Transverse colon (tissue), 4 donors: ENCODE measurements at regions not wholly inside any gene's neighbourhood (a gene's known extent, or its start where the extent isn't known, plus 50 kb on each side); places are given as distances from the start of the nearest gene placed in this dataset.

ENCODE experiments used
- DNase-seq: peaks from one replicate; pipeline ENCODE4 v3.0.0-alpha.2; 2019
- H3K27ac ChIP-seq, 4 donors: fragments of 200-600 bp; sonication (generic); 2 replicates each; pipeline ENCODE4 v1.5.1; 2016 to 2018; ENCODE audit warnings: inconsistent platforms in 4 of 4
- H3K27me3 ChIP-seq: fragments of 200-600 bp; sonication (generic); 2 replicates; pipeline ENCODE4 v1.5.1; 2017; ENCODE audit warnings: inconsistent platforms
- H3K36me3 ChIP-seq, 4 donors: fragments of 200-600 bp; sonication (generic); 2 replicates each; pipeline ENCODE4 v1.5.1; 2017 to 2019; ENCODE audit warnings: inconsistent platforms in 4 of 4
- H3K4me1 ChIP-seq, 4 donors: fragments of 200-600 bp; sonication (generic); 2 replicates each; pipeline ENCODE4 v1.5.1; 2017 to 2020; ENCODE audit warnings: inconsistent platforms in 4 of 4
- H3K4me3 ChIP-seq, 4 donors: fragments of 200-600 bp; sonication (generic); 1 replicate in 1 of 4; 2 replicates in 3 of 4; pipeline versions ENCODE4 v1.5.1 to v1.6.1; 2017 to 2019; ENCODE audit warnings: inconsistent platforms in 4 of 4
- H3K9me3 ChIP-seq, 2 donors: fragments of 200-600 bp; sonication (generic); 2 replicates each; pipeline ENCODE4 v1.5.1; 2017 to 2019; ENCODE audit warnings: inconsistent platforms in 2 of 2
- EP300 ChIP-seq: sonication (generic); formaldehyde crosslinking; IDR thresholded peaks from one replicate; pipeline ENCODE4 v1.6.1; 2017; ENCODE audit warnings: antibody characterized with exemption, low read depth
- POLR2A ChIP-seq: fragments of 450-650 bp; IDR thresholded peaks from one replicate; pipeline ENCODE4 v1.6.1; 2016; ENCODE audit warnings: antibody characterized with exemption, mild to moderate bottlenecking, moderate library complexity
- POLR2AphosphoS5 ChIP-seq, 3 donors: sonication (generic); formaldehyde crosslinking; IDR thresholded peaks; one replicate each; pipeline ENCODE4 v1.6.1; 2016; ENCODE audit warnings: antibody characterized with exemption in 3 of 3
- WGBS, 2 donors: methylation state at CpG; one replicate each; pipeline ENCODE4 v1.1.5; 2018; ENCODE audit warnings: low coverage in 1 of 2; 5-methylcytosine and 5-hydroxymethylcytosine counted together
- in situ Hi-C, 4 donors: fragments of 200-750 bp; cut with MboI; loops; one replicate each; pipeline versions ENCODE4 v1.15.0 to v1.15.1; 2017; ENCODE audit warnings: low sequenced_read_pairs in 3 of 4, low pct_ligation_motif_present in 1 of 4, low pct_unique_long_range_greater_than_20kb in 1 of 4
- intact Hi-C: fragments of 100-400 bp; cut with DNase I; formaldehyde crosslinking; loops from one replicate; pipeline ENCODE4 v1.15.1; 2023; ENCODE audit warnings: low total_unique reads
- TF ChIP-seq, protein P1 (sequence below), 5 experiments: fragments of 200-600 bp in 3 of 5; fragments of 450-650 bp in 2 of 5; sonication (generic) in 3 of 5; IDR thresholded peaks; 1 replicate in 2 of 5; 2 replicates in 3 of 5; pipeline ENCODE4 v1.5.1; 2016 to 2017; ENCODE audit warnings: antibody characterized with exemption in 5 of 5, inconsistent platforms in 3 of 5, mild to moderate bottlenecking in 2 of 5, moderate library complexity in 1 of 5

DNA sequence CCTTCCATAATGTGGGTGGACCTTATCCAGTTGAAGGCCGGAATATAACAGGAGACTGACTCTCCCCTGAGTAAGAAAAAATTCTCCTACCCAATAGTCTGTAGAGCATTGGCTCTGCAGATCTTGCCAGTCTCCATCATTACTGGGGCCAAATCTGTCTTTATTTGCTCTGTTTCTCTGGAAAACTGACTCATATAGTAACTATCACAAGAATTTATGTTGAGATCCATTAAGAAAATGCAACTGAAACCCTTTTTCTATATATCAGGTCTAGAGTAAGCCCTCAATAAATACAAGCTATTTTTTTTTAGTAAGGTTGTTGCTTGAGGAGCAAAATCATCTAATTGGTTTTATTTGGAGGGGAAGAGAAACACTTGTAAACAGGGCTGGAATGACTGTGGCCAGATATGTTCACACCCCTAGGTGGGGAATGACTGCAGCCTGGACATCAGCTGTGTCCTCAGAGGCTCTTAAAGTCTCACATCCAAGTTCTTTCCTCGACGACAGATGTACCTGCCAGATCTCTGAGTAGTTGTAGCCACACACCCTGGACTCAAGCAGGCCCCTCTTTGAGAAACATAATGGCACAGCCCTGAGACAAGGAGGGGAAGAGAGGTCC, 339.7 kb downstream of the TNS1 start:
- no peaks in the 10 kb centered on the region for H3K27me3 ChIP-seq
- in situ Hi-C loops (no loop called here), intact Hi-C loops (no loop called here)
- DNase-seq = no peak
- no peak overlapping the region for H3K27ac ChIP-seq
- TF ChIP-seq POLR2AphosphoS5 (IDR thresholded peaks at IDR 0.05) (no peak), EP300 (no peak), POLR2A (no peak)
- TF ChIP-seq, protein P1, sequence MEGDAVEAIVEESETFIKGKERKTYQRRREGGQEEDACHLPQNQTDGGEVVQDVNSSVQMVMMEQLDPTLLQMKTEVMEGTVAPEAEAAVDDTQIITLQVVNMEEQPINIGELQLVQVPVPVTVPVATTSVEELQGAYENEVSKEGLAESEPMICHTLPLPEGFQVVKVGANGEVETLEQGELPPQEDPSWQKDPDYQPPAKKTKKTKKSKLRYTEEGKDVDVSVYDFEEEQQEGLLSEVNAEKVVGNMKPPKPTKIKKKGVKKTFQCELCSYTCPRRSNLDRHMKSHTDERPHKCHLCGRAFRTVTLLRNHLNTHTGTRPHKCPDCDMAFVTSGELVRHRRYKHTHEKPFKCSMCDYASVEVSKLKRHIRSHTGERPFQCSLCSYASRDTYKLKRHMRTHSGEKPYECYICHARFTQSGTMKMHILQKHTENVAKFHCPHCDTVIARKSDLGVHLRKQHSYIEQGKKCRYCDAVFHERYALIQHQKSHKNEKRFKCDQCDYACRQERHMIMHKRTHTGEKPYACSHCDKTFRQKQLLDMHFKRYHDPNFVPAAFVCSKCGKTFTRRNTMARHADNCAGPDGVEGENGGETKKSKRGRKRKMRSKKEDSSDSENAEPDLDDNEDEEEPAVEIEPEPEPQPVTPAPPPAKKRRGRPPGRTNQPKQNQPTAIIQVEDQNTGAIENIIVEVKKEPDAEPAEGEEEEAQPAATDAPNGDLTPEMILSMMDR (IDR thresholded peaks at IDR 0.05) = no peak
- WGBS, 2 donors = 85 to 100% methylated on average over 1 to 3 of the region's 3 CpGs
- no peak overlapping the region for H3K4me3 ChIP-seq
- no peaks in the 10 kb centered on the region for H3K9me3 ChIP-seq
- peaks cover 0 to 14% (median 0%) of the 10 kb centered on the region in 4 donors for H3K4me1 ChIP-seq
- H3K36me3 ChIP-seq = no peaks in the 10 kb centered on the region

DNA sequence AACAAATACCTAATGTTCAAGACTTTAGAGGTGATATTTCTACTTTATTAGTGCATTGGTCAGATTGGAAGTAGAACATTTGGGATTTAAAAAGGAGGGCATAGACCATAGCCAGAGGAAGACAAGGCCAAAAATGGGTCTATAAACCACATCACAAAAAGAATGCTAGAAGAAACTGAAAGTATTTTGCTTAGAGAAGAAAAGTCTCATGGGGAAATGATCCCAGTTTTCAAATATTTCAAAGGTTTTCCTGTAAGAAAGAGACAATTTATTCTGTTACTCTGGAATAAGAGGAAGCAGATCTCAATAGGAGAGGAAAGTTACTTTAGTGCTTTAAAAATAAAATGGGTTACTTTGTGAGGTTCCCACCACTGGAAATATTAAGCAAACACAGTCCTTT, 341.4 kb downstream of the TNS1 start:
- H3K9me3 ChIP-seq = no peaks in the 10 kb centered on the region
- H3K27me3 ChIP-seq = no peaks in the 10 kb centered on the region
- H3K4me1 ChIP-seq = peaks cover 0 to 4% (median 0%) of the 10 kb centered on the region in 4 donors
- H3K4me3 ChIP-seq = no peak overlapping the region
- in situ Hi-C loops (no loop called here), intact Hi-C loops (no loop called here)
- H3K27ac ChIP-seq = peak overlapping the region in 3 of 4 donors; percentile 4 to 28 (median 24)
- DNase-seq = no peak
- no peaks in the 10 kb centered on the region for H3K36me3 ChIP-seq
- no peak for TF ChIP-seq POLR2A
- no peak for TF ChIP-seq EP300
- TF ChIP-seq, protein P1 (IDR thresholded peaks at IDR 0.05) = no peak
- no peak for TF ChIP-seq POLR2AphosphoS5 (IDR thresholded peaks at IDR 0.05)

DNA sequence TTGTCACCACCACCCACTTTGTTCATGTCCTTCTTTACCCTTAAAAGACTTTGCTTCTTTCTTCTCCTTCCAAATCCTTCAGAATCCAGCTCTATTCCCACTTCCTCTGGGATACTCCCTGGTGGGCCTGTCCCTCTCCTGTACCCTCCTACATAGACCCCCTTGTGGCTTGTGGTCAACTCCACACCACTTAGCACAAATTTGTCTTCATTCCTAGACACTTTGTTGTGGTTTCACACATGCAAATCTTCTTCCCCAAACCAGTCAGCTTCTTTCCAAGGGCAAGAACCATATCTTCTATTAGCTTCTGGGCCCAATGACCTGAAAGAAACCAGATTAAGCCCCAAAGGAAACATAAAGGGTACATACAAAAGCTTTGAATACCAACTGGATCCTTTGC, 342.4 kb downstream of the TNS1 start:
- no peak for TF ChIP-seq POLR2A
- no peak for TF ChIP-seq EP300
- TF ChIP-seq, protein P1 (IDR thresholded peaks at IDR 0.05) = no peak
- no peak for TF ChIP-seq POLR2AphosphoS5 (IDR thresholded peaks at IDR 0.05)

DNA sequence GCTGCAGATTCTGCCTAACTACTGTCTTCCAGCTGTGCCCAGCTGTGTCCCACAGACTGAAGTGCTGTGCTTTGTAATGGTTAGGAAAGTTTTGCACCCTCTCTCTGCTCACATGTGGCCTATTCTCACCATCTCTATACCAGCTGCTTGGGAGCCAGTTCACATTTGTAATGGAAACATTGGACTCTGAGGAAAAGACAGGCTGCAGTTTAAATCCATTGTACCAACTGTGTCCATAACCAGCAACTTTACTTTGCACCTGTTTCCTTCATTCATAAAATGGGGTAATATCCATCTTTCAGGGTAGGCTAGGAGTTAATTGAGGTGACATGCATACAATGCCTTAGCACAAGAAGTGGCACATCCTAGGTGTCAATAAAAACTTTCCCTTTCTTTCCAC, 344.0 kb downstream of the TNS1 start:
- H3K4me3 ChIP-seq = no peak overlapping the region
- DNase-seq = no peak
- no peak for TF ChIP-seq EP300
- no peak for TF ChIP-seq POLR2AphosphoS5 (IDR thresholded peaks at IDR 0.05)
- TF ChIP-seq, protein P1 (IDR thresholded peaks at IDR 0.05) = no peak
- TF ChIP-seq POLR2A = no peak
- intact Hi-C loops = no loop called here
- peaks cover 0 to 11% (median 0%) of the 10 kb centered on the region in 4 donors for H3K4me1 ChIP-seq
- no peaks in the 10 kb centered on the region for H3K27me3 ChIP-seq
- no peaks in the 10 kb centered on the region for H3K9me3 ChIP-seq
- H3K27ac ChIP-seq = no peak overlapping the region
- in situ Hi-C loops = no loop called here
- no peaks in the 10 kb centered on the region for H3K36me3 ChIP-seq

More for the DNA sequence above, 342.4 kb downstream of the TNS1 start:
- peaks cover 0 to 11% (median 0%) of the 10 kb centered on the region in 4 donors for H3K4me1 ChIP-seq
- no peak overlapping the region for H3K4me3 ChIP-seq
- no peak for DNase-seq
- in situ Hi-C loops = no loop called here
- intact Hi-C loops = no loop called here
- H3K27ac ChIP-seq = no peak overlapping the region
- no peaks in the 10 kb centered on the region for H3K36me3 ChIP-seq
- H3K9me3 ChIP-seq = no peaks in the 10 kb centered on the region
- no peaks in the 10 kb centered on the region for H3K27me3 ChIP-seq
